Stimulated activated naive B cell treated with anti-CD40 and anti-IgM and Interleukin-4, amounts not matched to agents 10 μg/mL and 1 μg/mL and 100 μg/mL, for 72 hours (primary cell): ENCODE measurements at regions not wholly inside any gene's neighbourhood (a gene's known extent, or its start where the extent isn't known, plus 50 kb on each side); places are given as distances from the start of the nearest gene placed in this dataset.

Experiments used
- ATAC-seq, 2 donors: fragments of 150-1000 bp; cut with Tn5 transposase; replicated peaks; 2 replicates each; pipeline ENCODE4 v1.10.0; 2021; ENCODE audit warnings: moderate library complexity in 1 of 2
- DNase-seq: peaks from one replicate; pipeline ENCODE4 v3.0.0; 2021
- H3K27ac Mint-ChIP-seq: one replicate; pipeline ENCODE4 v1.8.0; 2022; ENCODE audit warnings: mild to moderate bottlenecking, mixed read lengths
- H3K27me3 Mint-ChIP-seq, 2 donors: one replicate each; pipeline ENCODE4 v1.8.0; 2022; ENCODE audit warnings: mixed read lengths in 2 of 2
- H3K36me3 Mint-ChIP-seq, 2 donors: one replicate each; pipeline ENCODE4 v1.8.0; 2022; ENCODE audit warnings: mixed read lengths in 2 of 2, mild to moderate bottlenecking in 1 of 2
- H3K4me1 Mint-ChIP-seq, 2 donors: one replicate each; pipeline ENCODE4 v1.8.0; 2022; ENCODE audit warnings: mixed read lengths in 2 of 2, mild to moderate bottlenecking in 1 of 2
- H3K4me3 Mint-ChIP-seq, 2 donors: one replicate each; pipeline ENCODE4 v1.8.0; 2022; ENCODE audit warnings: mild to moderate bottlenecking in 2 of 2, mixed read lengths in 2 of 2, moderate library complexity in 1 of 2
- H3K9me3 Mint-ChIP-seq, 2 donors: one replicate each; pipeline ENCODE4 v1.8.0; 2022; ENCODE audit warnings: mixed read lengths in 2 of 2, mild to moderate bottlenecking in 1 of 2

DNA sequence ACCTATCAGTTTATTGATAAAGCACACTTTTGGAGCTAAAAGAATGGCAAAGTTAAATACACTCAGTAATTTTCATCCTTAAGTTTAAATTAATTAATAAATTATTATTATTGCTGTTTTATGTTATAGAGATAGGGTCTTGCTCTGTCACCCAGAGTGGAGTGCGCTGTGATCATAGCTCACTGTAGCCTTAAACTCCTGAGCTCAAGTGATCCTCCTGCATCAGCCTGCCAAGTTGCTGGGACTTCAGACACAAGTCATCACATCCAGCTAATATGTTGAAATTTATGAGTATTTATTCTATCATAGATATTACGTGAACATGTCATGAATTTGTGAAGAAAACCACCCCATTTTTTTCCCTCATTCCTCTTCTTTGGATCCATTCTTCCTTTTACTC lies 64.2 kb downstream of the GJA1 start:
- Mint-ChIP-seq H3K27ac (no peak overlapping the region), H3K36me3 (no peaks in the 10 kb centered on the region), H3K9me3 (no peaks in the 10 kb centered on the region), H3K4me3 (no peak overlapping the region), H3K27me3 (no peaks in the 10 kb centered on the region), H3K4me1 (no peaks in the 10 kb centered on the region)
- no peak for ATAC-seq
- no peak for DNase-seq

DNA sequence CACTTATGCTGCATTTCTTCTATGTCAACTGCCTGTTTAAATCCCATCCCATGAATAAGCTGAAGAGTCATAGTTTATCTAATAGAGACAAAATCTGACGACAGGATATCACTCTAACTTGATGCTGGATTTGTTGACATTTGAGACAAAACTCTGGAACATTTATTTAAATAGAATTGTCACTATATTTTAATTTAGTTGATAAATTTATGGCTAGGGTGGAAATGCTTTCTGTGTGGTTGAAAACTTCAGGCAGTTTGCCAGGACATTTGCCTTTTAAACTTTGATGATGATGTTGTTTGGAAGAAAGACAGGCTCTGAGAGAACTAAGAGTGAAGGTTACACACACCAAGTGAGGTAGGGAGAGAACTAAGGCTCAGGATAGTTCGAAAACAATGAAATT lies 68.1 kb downstream of the GJA1 start:
- Mint-ChIP-seq H3K27ac (no peak overlapping the region), H3K9me3 (no peaks in the 10 kb centered on the region), H3K4me3 (no peak overlapping the region), H3K4me1 (no peaks in the 10 kb centered on the region), H3K36me3 (no peaks in the 10 kb centered on the region), H3K27me3 (no peaks in the 10 kb centered on the region)
- ATAC-seq (no peak), DNase-seq (no peak)

DNA sequence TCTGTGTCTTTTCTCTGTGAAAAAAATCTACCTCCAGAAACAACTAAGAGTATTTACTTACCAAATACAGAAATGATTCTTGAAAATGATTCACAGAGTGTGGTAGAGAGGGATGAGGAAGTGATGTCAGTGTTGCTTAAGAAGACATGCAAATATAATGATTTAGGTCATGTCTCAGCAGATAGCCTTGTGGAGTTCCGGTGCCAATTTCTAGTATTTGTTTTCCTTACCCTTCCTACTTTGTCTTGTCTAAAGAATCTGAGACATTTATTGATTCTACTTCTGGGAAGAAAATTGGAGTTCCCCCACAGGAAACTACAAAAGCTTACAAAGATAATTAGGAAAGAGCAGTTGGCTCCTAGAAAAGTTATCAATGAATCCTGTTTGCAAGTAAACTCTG lies 68.8 kb downstream of the GJA1 start:
- Mint-ChIP-seq H3K4me3 (no peak overlapping the region), H3K27ac (no peak overlapping the region), H3K27me3 (no peaks in the 10 kb centered on the region), H3K9me3 (no peaks in the 10 kb centered on the region), H3K4me1 (no peaks in the 10 kb centered on the region), H3K36me3 (no peaks in the 10 kb centered on the region)
- ATAC-seq (no peak), DNase-seq (no peak)

DNA sequence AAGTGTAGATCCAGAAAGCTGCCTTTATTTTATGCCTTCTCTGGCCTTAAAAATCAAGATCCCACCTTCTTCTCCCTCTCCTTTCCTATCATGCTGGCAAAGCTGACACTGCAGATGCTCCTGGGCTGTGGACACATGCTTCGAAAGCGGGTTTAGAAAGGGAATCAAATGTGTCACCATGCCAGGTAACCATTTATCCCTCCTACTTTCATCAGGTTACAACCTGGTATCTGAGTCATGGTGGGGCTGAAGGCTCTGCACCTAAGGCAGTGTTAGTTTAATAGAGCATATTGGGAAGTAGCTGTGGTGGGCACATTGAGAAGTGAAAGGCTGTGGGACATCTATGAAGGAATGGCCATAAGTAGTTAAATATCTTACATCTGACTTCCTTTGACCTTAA lies 69.8 kb downstream of the GJA1 start:
- H3K4me1 Mint-ChIP-seq: no peaks in the 10 kb centered on the region
- no peaks in the 10 kb centered on the region for H3K9me3 Mint-ChIP-seq
- H3K27ac Mint-ChIP-seq: no peak overlapping the region
- no peak overlapping the region for H3K4me3 Mint-ChIP-seq
- no peak for DNase-seq
- H3K36me3 Mint-ChIP-seq: no peaks in the 10 kb centered on the region
- H3K27me3 Mint-ChIP-seq: no peaks in the 10 kb centered on the region
- no peak for ATAC-seq

DNA sequence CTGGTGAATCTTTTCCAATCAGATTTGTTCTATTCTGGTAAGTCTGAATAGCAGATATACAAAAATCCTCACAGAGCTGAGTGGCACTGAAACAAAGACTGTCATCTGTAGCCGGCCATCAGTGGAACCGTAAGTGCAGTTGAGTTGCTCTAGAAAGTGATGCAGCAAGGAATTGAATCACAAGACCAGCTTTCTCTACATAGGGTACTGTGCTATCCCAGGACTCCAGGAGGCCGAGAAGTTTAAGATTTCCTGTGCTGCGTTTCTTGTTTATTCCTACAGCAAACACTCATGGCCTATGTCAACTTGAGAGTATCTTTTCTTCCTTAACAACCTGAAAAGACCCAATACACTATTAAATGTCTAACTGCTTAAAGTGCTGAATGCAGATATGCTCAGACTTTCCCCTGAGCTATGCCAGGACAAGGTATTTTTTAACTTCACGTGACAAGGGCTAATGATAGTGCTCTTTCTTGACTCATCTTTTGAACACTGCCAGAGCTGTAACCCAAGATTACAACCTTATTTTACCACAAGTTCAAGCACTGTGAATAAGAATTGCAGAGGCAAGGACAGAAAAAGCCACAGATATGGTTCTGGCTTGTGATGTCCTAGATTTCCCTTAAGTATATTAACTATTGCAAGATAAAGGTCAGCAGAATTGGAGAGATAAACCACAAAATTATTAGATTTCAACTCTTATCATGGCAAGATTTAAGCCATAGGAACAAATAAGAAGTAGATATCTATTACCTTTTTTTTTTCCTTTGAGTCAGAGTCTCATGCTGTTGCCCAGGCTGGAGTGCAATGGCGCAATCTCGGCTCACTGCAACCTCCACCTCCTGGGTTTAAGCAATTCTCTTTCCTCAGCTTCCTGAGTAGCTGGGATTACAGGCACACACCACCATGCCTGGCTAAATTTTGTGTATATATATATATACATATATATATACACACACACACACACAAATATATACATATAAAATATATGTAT lies 71.6 kb downstream of the GJA1 start:
- H3K4me3 Mint-ChIP-seq: no peak overlapping the region
- H3K27ac Mint-ChIP-seq: no peak overlapping the region
- no peaks in the 10 kb centered on the region for H3K27me3 Mint-ChIP-seq
- DNase-seq (no peak), ATAC-seq (no peak)
- H3K36me3 Mint-ChIP-seq: no peaks in the 10 kb centered on the region
- H3K9me3 Mint-ChIP-seq: no peaks in the 10 kb centered on the region
- no peaks in the 10 kb centered on the region for H3K4me1 Mint-ChIP-seq

DNA sequence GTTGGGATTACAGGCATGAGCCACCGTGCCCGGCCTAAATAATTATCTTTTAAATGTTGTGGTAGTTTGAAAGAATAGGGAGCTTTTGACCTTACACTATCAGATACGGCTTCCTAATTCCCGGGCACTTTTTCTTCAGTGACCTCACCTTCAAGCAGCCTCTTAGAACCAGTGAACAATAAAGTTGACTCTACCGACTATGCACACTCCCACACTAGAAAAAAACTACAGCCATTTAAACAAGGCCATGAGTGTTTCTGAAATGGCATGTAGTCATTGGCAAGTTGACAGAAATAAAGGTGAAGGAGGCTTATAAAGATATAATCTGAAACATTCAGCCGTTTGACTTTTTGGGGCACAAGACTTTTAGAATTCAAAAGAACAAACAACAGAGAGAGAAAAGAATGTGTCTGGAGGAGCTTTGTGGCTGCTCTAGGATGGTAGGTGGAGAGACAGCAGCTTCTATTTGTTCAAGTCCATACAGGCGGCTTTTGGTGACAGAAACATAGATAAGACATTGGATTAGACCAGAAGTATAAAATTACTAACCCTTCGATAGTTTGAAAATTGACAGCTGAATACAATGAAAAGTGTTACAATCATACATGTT lies 75.2 kb downstream of the GJA1 start:
- Mint-ChIP-seq H3K4me3 (no peak overlapping the region), H3K9me3 (no peaks in the 10 kb centered on the region), H3K4me1 (no peaks in the 10 kb centered on the region), H3K27ac (no peak overlapping the region), H3K27me3 (no peaks in the 10 kb centered on the region), H3K36me3 (no peaks in the 10 kb centered on the region)
- no peak for DNase-seq
- no peak for ATAC-seq

DNA sequence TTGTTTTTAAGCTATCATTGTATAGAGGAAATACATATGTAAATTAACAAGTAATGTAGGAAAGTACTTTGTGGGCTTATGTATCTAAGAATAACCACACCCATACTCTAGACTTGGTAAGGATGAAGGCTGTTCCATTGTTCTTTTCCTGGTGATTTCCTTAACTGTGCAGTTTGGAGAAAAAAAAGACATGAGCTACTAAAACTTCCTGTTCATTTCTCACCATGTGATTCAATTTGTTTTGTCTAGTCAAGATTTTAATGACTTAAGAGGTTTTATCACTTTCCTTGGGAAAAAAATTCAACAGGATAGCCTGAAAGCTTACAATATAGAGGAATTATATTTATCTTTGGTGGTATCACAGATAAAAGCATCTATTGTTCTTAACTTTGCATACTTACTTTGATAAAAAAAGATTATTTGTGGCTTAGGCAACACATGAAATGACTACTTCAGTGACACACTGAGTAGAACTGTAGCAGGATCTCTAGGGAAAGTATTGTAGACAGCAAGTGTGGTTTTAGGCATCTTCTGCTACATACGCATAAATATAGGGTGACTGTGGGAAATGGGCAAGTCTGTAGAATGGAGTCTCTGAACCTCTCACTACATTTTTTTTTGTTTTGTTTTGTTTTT lies 80.3 kb downstream of the GJA1 start:
- DNase-seq: no peak
- no peaks in the 10 kb centered on the region for H3K36me3 Mint-ChIP-seq
- no peak overlapping the region for H3K27ac Mint-ChIP-seq

DNA sequence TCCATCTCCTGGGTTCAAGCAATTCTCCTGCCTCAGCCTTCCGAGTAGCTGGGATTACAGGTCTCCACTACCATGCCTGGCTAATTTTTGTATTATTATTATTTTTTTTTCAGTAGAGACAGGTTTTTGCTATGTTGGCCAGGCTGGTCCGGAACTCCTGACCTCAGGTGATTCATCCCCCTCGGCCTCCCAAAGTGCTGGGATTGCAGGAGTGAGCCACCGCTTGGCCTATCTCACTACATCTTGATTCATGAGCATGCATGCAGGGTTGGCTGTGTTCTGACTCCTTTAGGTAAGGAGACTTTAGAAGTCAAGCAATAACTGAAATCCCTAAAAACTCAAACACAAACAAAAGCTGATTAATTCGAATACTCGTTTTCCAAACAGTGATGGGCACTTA lies 80.9 kb downstream of the GJA1 start:
- Mint-ChIP-seq H3K4me3 (no peak overlapping the region), H3K27me3 (no peaks in the 10 kb centered on the region), H3K9me3 (no peaks in the 10 kb centered on the region), H3K27ac (no peak overlapping the region), H3K4me1 (no peaks in the 10 kb centered on the region), H3K36me3 (no peaks in the 10 kb centered on the region)
- ATAC-seq (no peak), DNase-seq (no peak)

More for the DNA sequence above, 80.3 kb downstream of the GJA1 start:
- Mint-ChIP-seq H3K27me3 (no peaks in the 10 kb centered on the region), H3K4me3 (no peak overlapping the region), H3K4me1 (no peaks in the 10 kb centered on the region), H3K9me3 (no peaks in the 10 kb centered on the region)
- no peak for ATAC-seq

DNA sequence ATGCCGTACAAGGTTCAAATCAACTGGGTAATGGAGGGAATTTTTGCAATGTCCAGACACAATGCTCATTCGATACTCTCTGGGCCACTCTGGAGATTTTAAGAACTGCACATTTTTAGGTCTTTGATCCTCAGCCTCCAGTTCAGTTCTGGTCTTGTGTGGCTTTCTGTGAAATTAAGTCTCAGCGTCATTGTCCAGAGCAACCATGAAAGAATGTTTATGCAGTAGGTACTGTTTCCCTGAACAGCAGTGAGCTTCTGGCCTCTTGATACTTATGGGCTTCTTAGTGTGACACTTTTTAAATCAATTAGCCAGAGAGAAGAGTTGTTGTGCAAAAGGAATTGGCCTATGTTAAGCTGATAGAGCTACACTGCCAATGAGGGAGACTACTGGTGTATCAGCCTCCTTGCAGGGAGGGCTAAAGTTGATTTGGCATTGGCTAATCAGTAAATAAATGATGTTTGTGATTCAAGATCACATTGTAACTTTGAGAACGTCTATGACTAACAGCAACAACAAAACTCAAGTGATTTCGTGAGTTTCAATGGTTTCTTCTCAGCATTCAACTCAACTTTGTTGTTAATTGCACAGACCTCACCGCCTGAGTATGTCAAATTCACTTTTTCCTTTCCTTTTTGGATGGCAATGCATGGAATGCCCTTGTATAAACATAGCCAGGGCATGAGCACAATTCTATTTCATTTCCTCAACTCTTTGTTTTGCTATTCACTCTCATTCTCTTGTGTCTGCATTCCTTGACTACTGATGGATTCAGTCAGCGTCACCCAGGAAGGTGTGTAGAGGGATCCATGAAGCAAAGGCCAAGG lies 85.1 kb downstream of the GJA1 start:
- Mint-ChIP-seq H3K36me3 (no peaks in the 10 kb centered on the region), H3K9me3 (no peaks in the 10 kb centered on the region), H3K4me3 (no peak overlapping the region), H3K27me3 (no peaks in the 10 kb centered on the region), H3K4me1 (no peaks in the 10 kb centered on the region), H3K27ac (no peak overlapping the region)
- no peak for ATAC-seq
- no peak for DNase-seq

DNA sequence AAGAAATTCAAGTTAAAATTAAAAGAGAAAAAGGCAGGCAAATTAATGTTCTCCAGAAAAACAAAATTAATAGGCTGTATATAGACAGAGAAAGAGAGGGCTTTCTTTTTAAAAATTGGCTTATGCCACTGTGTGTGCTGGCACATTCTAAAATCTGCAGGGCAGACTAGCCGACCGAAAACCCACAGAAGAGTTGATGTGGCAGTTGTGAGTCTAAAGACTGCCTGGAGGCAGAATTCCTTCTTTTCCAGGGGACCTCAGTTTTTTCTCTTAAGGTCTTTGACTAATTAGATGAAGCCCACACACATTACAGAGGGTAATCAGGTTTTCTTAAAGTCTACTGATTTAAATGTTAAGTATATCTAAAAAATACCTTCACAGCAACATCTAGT lies 85.7 kb downstream of the GJA1 start:
- Mint-ChIP-seq H3K27ac (no peak overlapping the region), H3K4me3 (no peak overlapping the region), H3K27me3 (no peaks in the 10 kb centered on the region), H3K36me3 (no peaks in the 10 kb centered on the region), H3K4me1 (no peaks in the 10 kb centered on the region), H3K9me3 (no peaks in the 10 kb centered on the region)
- no peak for ATAC-seq
- no peak for DNase-seq

DNA sequence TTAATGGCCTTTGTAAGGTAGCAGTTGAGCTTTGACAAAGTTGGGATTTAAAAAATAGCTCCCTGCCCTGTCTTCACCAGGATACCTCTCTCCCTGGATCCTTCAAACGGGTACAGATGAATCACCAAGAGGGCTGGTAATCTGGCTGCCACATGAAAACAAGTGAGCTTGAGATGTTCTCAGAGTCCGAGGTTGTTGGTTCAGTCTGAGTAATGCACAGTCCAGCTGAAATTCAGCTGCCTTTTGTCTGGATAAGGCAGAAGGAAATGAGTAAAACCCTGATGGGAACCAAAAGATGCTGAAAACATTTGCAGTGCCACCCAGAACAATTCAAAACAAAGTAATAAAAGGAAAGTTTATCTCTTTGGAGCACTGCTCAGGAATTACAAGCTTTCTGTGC lies 86.8 kb downstream of the GJA1 start:
- Mint-ChIP-seq H3K4me1 (no peaks in the 10 kb centered on the region), H3K36me3 (no peaks in the 10 kb centered on the region)

DNA sequence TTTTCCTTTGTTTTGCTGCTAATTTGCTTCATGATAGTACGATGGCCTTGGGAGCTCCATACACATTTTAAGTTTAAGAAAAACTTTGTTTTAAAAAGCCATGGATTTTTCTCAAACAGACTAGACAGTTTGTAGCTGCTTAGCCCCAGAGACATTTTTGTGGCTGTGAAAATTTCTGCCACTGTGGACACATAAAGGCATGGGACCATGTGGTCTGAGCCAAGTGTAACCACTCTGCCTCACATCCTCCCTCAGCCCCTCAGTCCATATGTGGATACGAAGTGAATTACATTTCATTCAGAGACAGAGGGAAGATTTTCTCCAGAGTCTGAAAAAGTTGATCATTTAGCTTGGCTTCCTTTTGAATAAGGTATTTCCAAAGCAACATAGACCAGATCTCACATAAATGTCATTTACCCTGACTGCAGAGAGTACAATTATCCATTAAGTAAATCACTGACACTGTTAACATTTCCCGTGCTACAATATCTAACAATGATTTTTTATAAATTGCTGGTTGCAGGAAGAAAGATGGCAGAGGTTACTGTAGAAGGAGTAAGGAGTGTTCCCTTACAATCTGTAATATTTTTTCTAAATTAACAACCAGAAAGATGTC lies 87.4 kb downstream of the GJA1 start:
- DNase-seq (no peak), ATAC-seq (no peak)
- H3K27me3 Mint-ChIP-seq: no peaks in the 10 kb centered on the region
- no peaks in the 10 kb centered on the region for H3K4me1 Mint-ChIP-seq
- H3K4me3 Mint-ChIP-seq: no peak overlapping the region
- H3K9me3 Mint-ChIP-seq: no peaks in the 10 kb centered on the region
- H3K36me3 Mint-ChIP-seq: no peaks in the 10 kb centered on the region
- H3K27ac Mint-ChIP-seq: no peak overlapping the region

More for the DNA sequence above, 86.8 kb downstream of the GJA1 start:
- Mint-ChIP-seq H3K9me3 (no peaks in the 10 kb centered on the region), H3K4me3 (no peak overlapping the region), H3K27ac (no peak overlapping the region), H3K27me3 (no peaks in the 10 kb centered on the region)
- ATAC-seq (no peak), DNase-seq (no peak)

DNA sequence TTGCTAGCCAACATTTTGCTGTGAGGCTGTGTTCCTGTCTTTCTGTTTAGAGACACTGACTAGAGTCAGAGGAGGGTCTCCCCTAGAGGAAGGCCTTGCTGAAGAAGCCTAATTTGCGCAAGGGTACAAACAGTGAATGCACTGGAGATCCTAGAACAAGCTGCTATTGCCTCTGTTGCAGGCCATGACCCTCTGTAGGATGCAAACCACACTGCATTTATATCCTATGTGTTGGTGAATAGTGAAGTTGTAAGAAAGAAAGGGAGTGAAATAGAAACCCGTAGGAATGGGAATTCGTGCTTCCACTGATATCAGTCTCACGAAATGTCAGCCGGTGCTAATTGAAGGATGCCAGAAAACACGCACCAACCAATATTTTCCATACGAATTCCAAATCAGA lies 88.2 kb downstream of the GJA1 start:
- no peak overlapping the region for H3K4me3 Mint-ChIP-seq
- DNase-seq: no peak
- ATAC-seq: no peak
- no peaks in the 10 kb centered on the region for H3K4me1 Mint-ChIP-seq
- no peaks in the 10 kb centered on the region for H3K36me3 Mint-ChIP-seq
- no peaks in the 10 kb centered on the region for H3K27me3 Mint-ChIP-seq
- H3K9me3 Mint-ChIP-seq: no peaks in the 10 kb centered on the region
- no peak overlapping the region for H3K27ac Mint-ChIP-seq

DNA sequence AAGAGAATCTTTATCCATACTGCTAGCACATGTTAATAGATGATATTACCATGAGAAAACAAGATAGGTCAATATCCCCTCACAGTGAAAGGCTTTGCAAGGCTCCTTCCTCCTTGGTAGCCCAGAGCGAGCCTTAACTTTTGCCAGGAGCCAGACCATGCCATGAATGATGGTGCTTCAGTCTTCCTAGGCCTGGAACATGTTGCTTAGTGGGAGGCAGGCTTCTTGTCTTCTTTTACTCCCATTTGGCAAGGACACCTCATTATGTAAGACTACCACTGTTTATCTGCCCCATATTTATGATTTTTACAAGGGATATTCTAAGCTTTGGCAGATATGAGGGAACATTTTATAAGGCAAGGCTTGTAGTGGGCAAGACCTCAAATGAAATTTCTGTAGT lies 90.8 kb downstream of the GJA1 start:
- no peak for DNase-seq
- no peaks in the 10 kb centered on the region for H3K9me3 Mint-ChIP-seq
- ATAC-seq: no peak
- H3K27ac Mint-ChIP-seq: no peak overlapping the region
- H3K36me3 Mint-ChIP-seq: no peaks in the 10 kb centered on the region
- no peaks in the 10 kb centered on the region for H3K27me3 Mint-ChIP-seq
- no peaks in the 10 kb centered on the region for H3K4me1 Mint-ChIP-seq
- no peak overlapping the region for H3K4me3 Mint-ChIP-seq
